Panc1 (cell line): ENCODE measurements at regions not wholly inside any gene's neighbourhood (a gene's known extent, or its start where the extent isn't known, plus 50 kb on each side); places are given as distances from the start of the nearest gene placed in this dataset.

ENCODE experiments used
- ATAC-seq: fragments of 200-7000 bp; cut with Tn5 transposase; 2 replicates; pipeline ENCODE4 v1.9.1; 2020; ENCODE audit warnings: mild to moderate bottlenecking, moderate library complexity
- BruUV-seq: library from RNA; stranded (reverse); fragments of 400-500 nt; replicated peaks from 2 replicates; lab custom pipeline; 2021; lab: Mats Ljungman, UMichigan
- CTCF ChIA-PET: fragments of 300-600 bp; sonication (Branson Sonifier 250); formaldehyde crosslinking; loops from one replicate; lab custom pipeline; 2022; ENCODE audit warnings: antibody characterized with exemption; lab: Charles Lee
- POLR2A ChIA-PET: fragments of 300-600 bp; sonication (Branson Sonifier 250); formaldehyde crosslinking; loops from one replicate; lab custom pipeline; 2022; ENCODE audit warnings: antibody characterized with exemption; lab: Charles Lee
- DNase-seq: peaks from one replicate; pipeline ENCODE4 v3.0.0-alpha.2; 2010; ENCODE audit warnings: low read depth, low spot score
- H3K27ac ChIP-seq: 2 replicates; pipeline ENCODE4 v1.5.1; 2011; ENCODE audit warnings: mild to moderate bottlenecking, low read length, inconsistent platforms
- H3K27me3 ChIP-seq: fragments of 200-500 bp; sonication (Bioruptor generic); 2 replicates; pipeline ENCODE4 v1.6.0; 2014; ENCODE audit warnings: low read length, inconsistent platforms; ENCODE audit not compliant: control insufficient read depth, insufficient read depth
- H3K36me3 ChIP-seq: fragments of 200-500 bp; sonication (Bioruptor generic); 2 replicates; pipeline ENCODE4 v1.5.1; 2014; ENCODE audit warnings: inconsistent platforms, mild to moderate bottlenecking, low read length, moderate library complexity; ENCODE audit not compliant: control insufficient read depth, insufficient read depth
- H3K4me1 ChIP-seq: 2 replicates; pipeline ENCODE4 v1.5.1; 2011; ENCODE audit warnings: inconsistent platforms, mild to moderate bottlenecking, low read length, moderate library complexity; ENCODE audit not compliant: control insufficient read depth, insufficient read depth
- H3K4me3 ChIP-seq, 2 experiments: 2 replicates each; pipeline ENCODE4 v1.5.1; 2011 to 2012; ENCODE audit warnings: low read depth in 2 of 2, low read length in 2 of 2, mild to moderate bottlenecking in 2 of 2, inconsistent platforms in 1 of 2, moderate library complexity in 1 of 2
- H3K9me3 ChIP-seq: fragments of 200-500 bp; sonication (Bioruptor generic); 2 replicates; pipeline ENCODE4 v1.5.1; 2014; ENCODE audit warnings: low read depth, mild to moderate bottlenecking, inconsistent platforms, low read length, moderate library complexity; ENCODE audit not compliant: control insufficient read depth, insufficient read depth
- POLR2AphosphoS5 ChIP-seq: IDR thresholded peaks from 2 replicates; pipeline ENCODE4 v1.6.1; 2012; ENCODE audit warnings: mild to moderate bottlenecking, low read depth, low read length, moderate library complexity
- REST ChIP-seq, 2 experiments: IDR thresholded peaks; 2 replicates each; pipeline ENCODE4 v1.6.1; 2011 to 2012; ENCODE audit warnings: low read depth in 2 of 2, control low read depth in 1 of 2, low read length in 1 of 2, mild to moderate bottlenecking in 1 of 2, moderate library complexity in 1 of 2; ENCODE audit not compliant: insufficient read depth in 1 of 2
- SIN3A ChIP-seq: IDR thresholded peaks from 2 replicates; pipeline ENCODE4 v1.6.1; 2012; ENCODE audit warnings: low read depth, mild to moderate bottlenecking, low read length, moderate library complexity, borderline replicate concordance; ENCODE audit not compliant: insufficient read depth
- TCF7L2 ChIP-seq: IDR thresholded peaks from 2 replicates; pipeline ENCODE4 v1.6.1; 2011; ENCODE audit warnings: mild to moderate bottlenecking, low read depth, low read length, inconsistent platforms
- in situ Hi-C: cut with HindIII; loops from 2 replicates; pipeline ENCODE4 v1.10.0; 2016; ENCODE audit warnings: low sequenced_read_pairs, low pct_unique_long_range_greater_than_20kb
- intact Hi-C: fragments of 100-400 bp; cut with micrococcal nuclease; formaldehyde crosslinking; loops from one replicate; pipeline ENCODE4 v1.10.0; 2022; ENCODE audit not compliant: unreplicated experiment
- TF ChIP-seq, protein P1 (sequence below): fragments of 450-650 bp; IDR thresholded peaks from 2 replicates; pipeline ENCODE4 v1.5.1; 2017; ENCODE audit warnings: mild to moderate bottlenecking

DNA sequence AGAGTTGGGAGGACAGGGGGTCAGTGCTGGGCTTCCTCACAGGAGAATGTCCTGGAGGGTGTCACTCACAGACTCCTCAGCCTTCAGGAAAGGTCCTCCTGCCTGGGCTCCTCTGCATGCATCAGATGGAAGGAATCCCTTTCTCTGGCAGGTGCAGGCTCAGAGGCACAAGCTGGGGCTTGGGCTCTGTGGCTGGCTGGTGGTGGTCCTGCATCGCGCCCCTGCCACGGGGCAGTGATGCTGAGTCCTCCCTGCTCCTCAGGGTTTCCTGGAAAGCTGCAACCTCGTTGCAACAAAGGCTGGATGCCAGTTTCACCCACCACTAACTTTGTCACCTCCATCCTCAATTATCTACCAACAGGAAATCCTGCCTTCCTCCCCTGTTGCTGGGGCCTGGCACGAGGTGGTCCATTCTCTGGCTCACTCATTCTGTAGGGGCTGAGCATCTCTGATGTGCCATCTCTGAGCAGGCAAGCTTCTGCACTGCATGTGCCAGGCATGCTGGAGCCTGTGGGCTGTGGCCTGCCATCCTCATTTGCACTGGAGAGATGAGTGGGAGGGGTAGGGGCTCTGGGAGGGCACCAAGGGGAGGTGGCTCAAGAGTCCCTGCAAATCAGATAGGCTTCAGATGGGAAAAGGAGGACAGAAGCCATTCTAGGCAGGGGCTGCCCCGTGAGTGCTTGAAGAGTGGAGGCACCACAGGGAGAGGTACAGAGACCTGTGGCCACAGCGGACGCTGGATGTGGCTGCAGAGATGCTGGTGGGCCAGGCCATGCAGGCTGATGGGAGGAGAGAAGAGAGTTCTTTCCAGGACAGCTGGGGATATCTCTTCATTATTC lies 272.6 kb upstream of the HS6ST1 start:
- CTCF ChIA-PET = no interaction called here
- POLR2A ChIA-PET = no interaction called here
- BruUV-seq = no TSS peak

DNA sequence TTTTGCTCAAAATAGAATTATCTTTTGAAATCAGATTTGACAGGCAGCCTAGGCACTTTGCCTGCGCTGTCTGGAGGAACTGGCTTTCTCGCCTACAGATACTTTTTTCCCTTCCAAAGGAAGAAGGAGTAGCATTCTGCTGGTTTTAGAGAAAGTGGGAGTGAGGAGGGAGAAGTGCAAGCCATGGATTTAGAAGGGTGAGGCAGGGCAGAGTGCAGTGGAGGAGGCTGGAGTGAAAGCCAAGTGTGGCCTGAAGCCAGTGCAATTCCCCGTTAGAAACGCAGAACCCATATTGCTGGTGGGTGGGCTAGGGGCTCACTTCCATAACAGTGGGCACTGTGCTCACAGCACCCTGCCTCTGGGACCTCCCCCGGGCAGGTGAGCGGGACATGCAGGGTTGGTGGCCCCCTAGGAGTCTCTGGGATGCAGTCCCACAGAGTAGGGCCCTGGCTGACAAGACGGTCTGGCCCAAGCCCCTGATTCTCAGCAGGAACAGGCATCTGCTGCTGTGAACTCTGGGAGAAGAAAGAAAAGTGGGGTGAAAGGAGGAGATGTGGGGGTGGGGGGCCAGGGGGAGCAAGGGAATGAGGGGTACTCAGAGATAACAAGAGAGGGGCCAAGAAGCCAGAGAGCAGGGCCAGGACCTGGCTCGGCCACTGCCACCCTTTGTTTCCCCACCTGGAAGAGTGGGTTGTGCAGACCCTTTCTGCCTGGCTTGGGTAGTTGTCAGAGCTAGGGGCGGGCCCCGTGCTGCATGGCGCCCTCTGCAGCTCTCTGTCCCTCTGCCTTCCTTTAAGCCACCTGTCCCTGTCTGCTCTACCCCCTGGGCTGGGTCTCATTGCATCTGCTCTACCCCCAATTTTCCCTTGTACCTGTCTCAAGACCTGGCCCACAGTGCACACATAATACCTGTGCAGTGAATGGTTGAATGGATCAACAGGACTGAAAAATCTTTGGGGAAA lies 273.5 kb upstream of the HS6ST1 start:
- Histone ChIP-seq H3K27ac (no peak overlapping the region), H3K27me3 (no peaks in the 10 kb centered on the region), H3K36me3 (no peaks in the 10 kb centered on the region), H3K4me1 (no peaks in the 10 kb centered on the region), H3K9me3 (no peaks in the 10 kb centered on the region), H3K4me3 (no peak overlapping the region)
- BruUV-seq = no TSS peak
- DNase-seq (no peak), ATAC-seq (no peak)
- intact Hi-C loops (no loop called here), in situ Hi-C loops (no loop called here)
- ChIA-PET CTCF (no interaction called here), POLR2A (no interaction called here)
- no peak for TF ChIP-seq POLR2AphosphoS5

More for the DNA sequence above, 272.6 kb upstream of the HS6ST1 start:
- TF ChIP-seq POLR2AphosphoS5 (no peak), REST (IDR thresholded peaks at IDR 0.05; ENCODE audit: insufficient read depth in 1 of 2, low read depth in 2 of 2, low read length in 1 of 2) (no peak), TCF7L2 (no peak), SIN3A (no peak)
- TF ChIP-seq, protein P1, sequence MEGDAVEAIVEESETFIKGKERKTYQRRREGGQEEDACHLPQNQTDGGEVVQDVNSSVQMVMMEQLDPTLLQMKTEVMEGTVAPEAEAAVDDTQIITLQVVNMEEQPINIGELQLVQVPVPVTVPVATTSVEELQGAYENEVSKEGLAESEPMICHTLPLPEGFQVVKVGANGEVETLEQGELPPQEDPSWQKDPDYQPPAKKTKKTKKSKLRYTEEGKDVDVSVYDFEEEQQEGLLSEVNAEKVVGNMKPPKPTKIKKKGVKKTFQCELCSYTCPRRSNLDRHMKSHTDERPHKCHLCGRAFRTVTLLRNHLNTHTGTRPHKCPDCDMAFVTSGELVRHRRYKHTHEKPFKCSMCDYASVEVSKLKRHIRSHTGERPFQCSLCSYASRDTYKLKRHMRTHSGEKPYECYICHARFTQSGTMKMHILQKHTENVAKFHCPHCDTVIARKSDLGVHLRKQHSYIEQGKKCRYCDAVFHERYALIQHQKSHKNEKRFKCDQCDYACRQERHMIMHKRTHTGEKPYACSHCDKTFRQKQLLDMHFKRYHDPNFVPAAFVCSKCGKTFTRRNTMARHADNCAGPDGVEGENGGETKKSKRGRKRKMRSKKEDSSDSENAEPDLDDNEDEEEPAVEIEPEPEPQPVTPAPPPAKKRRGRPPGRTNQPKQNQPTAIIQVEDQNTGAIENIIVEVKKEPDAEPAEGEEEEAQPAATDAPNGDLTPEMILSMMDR = no peak
- DNase-seq = no peak
- H3K27me3 ChIP-seq = no peaks in the 10 kb centered on the region
- intact Hi-C loops = no loop called here
- no peak for ATAC-seq
- no peaks in the 10 kb centered on the region for H3K4me1 ChIP-seq
- no peak overlapping the region for H3K4me3 ChIP-seq
- no peak overlapping the region for H3K27ac ChIP-seq
- H3K36me3 ChIP-seq = no peaks in the 10 kb centered on the region
- H3K9me3 ChIP-seq = no peaks in the 10 kb centered on the region
- in situ Hi-C loops = no loop called here
